A549 (cell line): ENCODE measurements at regions not wholly inside any gene's neighbourhood (a gene's known extent, or its start where the extent isn't known, plus 50 kb on each side); places are given as distances from the start of the nearest gene placed in this dataset.

Experiments used
- ATAC-seq, 2 experiments: fragments of 200-7000 bp in 1 of 2; fragments of >200 bp in 1 of 2; cut with Nextera tagmentation in 1 of 2; cut with Tn5 transposase in 1 of 2; 3 replicates each; pipeline versions ENCODE4 v1.8.0 to v1.9.1; 2018 to 2020; ENCODE audit warnings: mild to moderate bottlenecking in 1 of 2, moderate library complexity in 1 of 2
- CTCF ChIA-PET: fragments of 300-600 bp; sonication (Branson Sonifier 250); formaldehyde crosslinking; extraction: SDS; loops from one replicate; lab custom pipeline; 2021; ENCODE audit warnings: antibody characterized with exemption, inconsistent platforms; lab: Yijun Ruan, JAX
- POLR2A ChIA-PET: fragments of 350-600 bp; formaldehyde crosslinking; extraction: SDS; loops from one replicate; lab custom pipeline; 2021; ENCODE audit warnings: antibody characterized with exemption, inconsistent platforms; lab: Yijun Ruan, JAX
- DNase-seq, 2 experiments: peaks; one replicate each; pipeline versions ENCODE4 v3.0.0 to v3.0.0-alpha.2; 2011 to 2016; ENCODE audit warnings: low read depth in 1 of 2, low spot score in 1 of 2
- FAIRE-seq: peaks from 2 replicates; lab custom pipeline; 2011; peaks lifted over from hg19 to GRCh38; lab: Jason Lieb, UNC
- H3K27ac ChIP-seq, 2 experiments: fragments of >200 bp; sonication (Bioruptor Twin); formaldehyde crosslinking; 3 replicates each; pipeline ENCODE4 v1.5.1; 2016 to 2017
- H3K4me1 ChIP-seq: fragments of >200 bp; sonication (Bioruptor Twin); formaldehyde crosslinking; 3 replicates; pipeline ENCODE4 v1.6.1; 2016
- H3K4me2 ChIP-seq: fragments of >200 bp; sonication (Bioruptor Twin); formaldehyde crosslinking; 3 replicates; pipeline ENCODE4 v1.6.1; 2016
- H3K4me3 ChIP-seq: fragments of >200 bp; sonication (Bioruptor Twin); formaldehyde crosslinking; 3 replicates; pipeline ENCODE4 v1.5.1; 2016
- H3K9me3 ChIP-seq: fragments of >200 bp; sonication (Bioruptor Twin); formaldehyde crosslinking; 3 replicates; pipeline ENCODE4 v1.6.1; 2016
- BCL3 ChIP-seq: fragments of >200 bp; sonication (Bioruptor Twin); formaldehyde crosslinking; IDR thresholded peaks from 3 replicates; pipeline ENCODE4 v1.6.1; 2016
- CBX2 ChIP-seq: fragments of 200-600 bp; sonication (generic); IDR thresholded peaks from 2 replicates; pipeline ENCODE4 v1.6.1; 2016; ENCODE audit warnings: low read depth, mild to moderate bottlenecking, borderline replicate concordance
- CHD2 ChIP-seq: fragments of 150-350 bp; IDR thresholded peaks from 2 replicates; pipeline ENCODE4 v1.6.1; 2014; ENCODE audit warnings: low read length; ENCODE audit not compliant: partially characterized antibody
- E2F6 ChIP-seq: IDR thresholded peaks from 2 replicates; pipeline ENCODE4 v1.6.1; 2012; ENCODE audit warnings: low read depth, borderline replicate concordance
- EHF ChIP-seq: fragments of 250-450 bp; sonication (Bioruptor Pico); IDR thresholded peaks from 2 replicates; pipeline ENCODE4 v1.5.0; 2020; ENCODE audit warnings: mild to moderate bottlenecking
- ELK1 ChIP-seq: fragments of 150-350 bp; IDR thresholded peaks from 2 replicates; pipeline ENCODE4 v1.6.1; 2014; ENCODE audit warnings: low read depth, mild to moderate bottlenecking, low read length
- FOSB ChIP-seq: fragments of 250-450 bp; sonication (Bioruptor Pico); IDR thresholded peaks from 2 replicates; pipeline ENCODE4 v1.5.0; 2020; ENCODE audit warnings: mild to moderate bottlenecking, moderate library complexity
- FOSL2 ChIP-seq, 2 experiments: fragments of 450-650 bp in 1 of 2; fragments of >200 bp in 1 of 2; sonication (Bioruptor Twin) in 1 of 2; formaldehyde crosslinking; IDR thresholded peaks; 2 replicates each; pipeline versions ENCODE4 v1.5.0 to v1.6.1; 2016 to 2020; ENCODE audit warnings: mild to moderate bottlenecking in 1 of 2, moderate library complexity in 1 of 2
- FOXS1 ChIP-seq: fragments of 250-450 bp; sonication (Bioruptor Pico); IDR thresholded peaks from 2 replicates; pipeline ENCODE4 v1.5.0; 2020; ENCODE audit warnings: mild to moderate bottlenecking, moderate library complexity
- GATA3 ChIP-seq: IDR thresholded peaks from 2 replicates; pipeline ENCODE4 v1.6.1; 2012; ENCODE audit warnings: borderline replicate concordance
- HDAC2 ChIP-seq: fragments of 200-600 bp; sonication (generic); IDR thresholded peaks from 2 replicates; pipeline ENCODE4 v1.6.1; 2016
- HOXA7 ChIP-seq: fragments of 250-450 bp; sonication (Bioruptor Pico); IDR thresholded peaks from 2 replicates; pipeline ENCODE4 v1.5.0; 2020; ENCODE audit warnings: mild to moderate bottlenecking, moderate library complexity
- HOXB13 ChIP-seq: fragments of 250-450 bp; sonication (Bioruptor Pico); IDR thresholded peaks from 2 replicates; pipeline ENCODE4 v1.5.0; 2020; ENCODE audit warnings: low read depth, mild to moderate bottlenecking, moderate library complexity
- JUN ChIP-seq, 2 experiments: fragments of >200 bp; sonication (Bioruptor Twin); formaldehyde crosslinking; IDR thresholded peaks; 2 replicates in 1 of 2; 3 replicates in 1 of 2; pipeline ENCODE4 v1.6.1; 2016 to 2017
- MAZ ChIP-seq: fragments of 150-350 bp; IDR thresholded peaks from 2 replicates; pipeline ENCODE4 v1.6.1; 2014; ENCODE audit warnings: antibody characterized with exemption, low read depth, low read length, borderline replicate concordance
- MYC ChIP-seq: IDR thresholded peaks from 2 replicates; pipeline ENCODE4 v1.6.1; 2012; ENCODE audit warnings: mild to moderate bottlenecking, inconsistent platforms, low read length, improper control_type of control experiment, borderline replicate concordance
- PHF8 ChIP-seq: fragments of 200-600 bp; sonication (generic); IDR thresholded peaks from 2 replicates; pipeline ENCODE4 v1.6.1; 2016; ENCODE audit warnings: low read depth, mild to moderate bottlenecking, antibody characterized with exemption, moderate library complexity, borderline replicate concordance
- POLR2A ChIP-seq: IDR thresholded peaks from 2 replicates; pipeline ENCODE4 v1.6.1; 2012; ENCODE audit warnings: mild to moderate bottlenecking, low read length
- RAD21 ChIP-seq, 2 experiments: fragments of >200 bp in 1 of 2; sonication (Bioruptor Twin) in 1 of 2; formaldehyde crosslinking in 1 of 2; IDR thresholded peaks in 1 of 2; conservative IDR thresholded peaks in 1 of 2; 2 replicates in 1 of 2; 3 replicates in 1 of 2; pipeline ENCODE4 v1.6.1; 2012 to 2018; ENCODE audit warnings: inconsistent platforms in 1 of 2
- RFX5 ChIP-seq: fragments of 450-650 bp; IDR thresholded peaks from 2 replicates; pipeline ENCODE4 v1.7.1; 2014; ENCODE audit warnings: antibody characterized with exemption, mild to moderate bottlenecking, moderate library complexity
- RNF2 ChIP-seq: fragments of 200-600 bp; sonication (generic); IDR thresholded peaks from 2 replicates; pipeline ENCODE4 v1.6.1; 2016; ENCODE audit warnings: low read depth, mild to moderate bottlenecking, antibody characterized with exemption, moderate library complexity, borderline replicate concordance
- SREBF2 ChIP-seq: fragments of 450-650 bp; IDR thresholded peaks from 2 replicates; pipeline ENCODE4 v1.6.1; 2014; ENCODE audit warnings: mild to moderate bottlenecking, moderate library complexity
- TP53 ChIP-seq: fragments of 250-450 bp; sonication (Bioruptor Pico); IDR thresholded peaks from 2 replicates; pipeline ENCODE4 v1.5.0; 2021; ENCODE audit warnings: mild to moderate bottlenecking, moderate library complexity
- ZC3H11A ChIP-seq: fragments of 450-650 bp; IDR thresholded peaks from 2 replicates; pipeline ENCODE4 v1.6.1; 2014; ENCODE audit warnings: antibody characterized with exemption, mild to moderate bottlenecking
- ZSCAN20 ChIP-seq: fragments of 250-450 bp; sonication (Bioruptor Pico); IDR thresholded peaks from 2 replicates; pipeline ENCODE4 v1.8.0; 2022; ENCODE audit warnings: mild to moderate bottlenecking, moderate library complexity
- WGBS: methylation state at CpG from one replicate; pipeline ENCODE4 v1.1.6; 2017; ENCODE audit errors: missing lambda C conversion rate; 5-methylcytosine and 5-hydroxymethylcytosine counted together
- TF ChIP-seq, protein P1 (sequence below): fragments of >200 bp; sonication (Bioruptor Twin); formaldehyde crosslinking; IDR thresholded peaks from 2 replicates; pipeline ENCODE4 v1.6.1; 2016

DNA sequence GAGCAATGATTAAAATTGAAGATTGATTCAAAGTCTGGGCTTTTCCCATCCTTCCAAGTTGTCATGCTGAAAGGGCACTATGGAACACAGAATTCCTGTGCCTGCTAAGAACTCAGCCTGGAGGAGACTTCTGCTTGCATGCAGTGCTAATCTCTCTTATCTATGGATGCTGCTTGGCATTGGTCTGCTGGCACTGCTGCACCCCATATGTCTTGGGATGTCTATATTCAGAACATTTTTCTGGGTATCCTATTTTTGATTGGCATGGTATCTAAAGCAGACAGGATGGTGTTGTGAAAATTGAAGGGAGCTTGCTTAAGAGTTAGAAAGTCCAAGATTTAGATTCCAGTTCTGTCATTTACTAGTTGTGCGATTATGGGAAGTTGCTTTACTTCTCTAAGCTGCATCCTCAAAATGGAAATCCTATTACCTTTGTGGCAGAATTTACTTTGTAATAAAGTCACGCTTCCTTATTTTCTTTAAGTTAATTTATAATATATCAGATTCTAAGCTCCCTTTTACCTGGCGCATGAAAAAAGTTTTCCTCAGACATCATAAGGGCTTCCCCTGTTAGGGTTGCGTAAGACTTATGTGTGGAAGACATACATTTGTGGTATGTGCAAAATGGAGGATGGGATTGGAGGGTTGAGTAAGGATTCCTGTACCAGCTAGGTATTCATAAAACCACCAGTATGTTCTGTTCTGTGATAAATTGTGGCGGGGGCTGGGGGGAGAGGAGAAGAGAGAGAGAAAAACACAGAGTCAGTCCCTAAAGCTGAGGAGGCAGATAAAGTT is 254.0 kb downstream of the DMAC1 start:
- ChIA-PET CTCF (no interaction called here), POLR2A (no interaction called here)
- Histone ChIP-seq H3K9me3 (no peaks in the 10 kb centered on the region), H3K4me1 (no peaks in the 10 kb centered on the region), H3K4me2 (no peak overlapping the region), H3K27ac (no peak overlapping the region), H3K4me3 (no peak overlapping the region)
- DNase-seq (no peak), ATAC-seq (no peak), FAIRE-seq (no peak)
- no peak for TF ChIP-seq RAD21 (conservative IDR thresholded peaks at IDR 0.05 in 1 of 2, IDR thresholded peaks at IDR 0.05 in 1 of 2)
- TF ChIP-seq MAZ = no peak
- TF ChIP-seq HOXA7 = no peak
- TF ChIP-seq POLR2A = no peak
- no peak for TF ChIP-seq PHF8
- TF ChIP-seq, protein P1, sequence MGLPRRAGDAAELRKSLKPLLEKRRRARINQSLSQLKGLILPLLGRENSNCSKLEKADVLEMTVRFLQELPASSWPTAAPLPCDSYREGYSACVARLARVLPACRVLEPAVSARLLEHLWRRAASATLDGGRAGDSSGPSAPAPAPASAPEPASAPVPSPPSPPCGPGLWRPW = no peak
- 42% methylated on average over 5 of the region's 5 CpGs for WGBS

DNA sequence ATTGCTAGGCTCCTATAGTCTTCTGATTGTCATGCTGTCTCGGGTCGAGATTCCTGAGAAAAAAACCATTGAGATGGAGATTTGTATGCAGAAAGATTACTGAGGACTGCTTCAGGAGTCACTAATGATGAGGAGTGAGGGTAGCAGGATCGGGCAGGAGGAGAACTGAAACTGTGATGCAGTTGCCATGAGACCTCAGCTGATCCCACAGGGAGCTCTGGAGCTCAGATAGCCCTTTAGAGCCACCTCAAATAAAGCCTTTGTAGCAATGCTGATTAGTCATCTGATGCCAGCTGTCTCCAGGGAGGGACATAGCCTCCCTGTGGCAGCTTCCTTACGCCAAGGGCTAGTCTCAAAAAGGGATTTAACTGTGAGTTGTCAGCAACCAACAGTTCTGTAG is 256.9 kb downstream of the DMAC1 start:
- no peak for ATAC-seq

GRCh38 chr9:7542126-7542525 is 257.5 kb downstream of the DMAC1 start:
- no peaks in the 10 kb centered on the region for H3K4me1 ChIP-seq
- 20% methylated on average over 2 of the region's 2 CpGs for WGBS
- ChIA-PET POLR2A (no interaction called here), CTCF (no interaction called here)
- DNase-seq = no peak
- H3K9me3 ChIP-seq = no peaks in the 10 kb centered on the region
- H3K4me2 ChIP-seq = no peak overlapping the region
- TF ChIP-seq RFX5 (no peak), MYC (no peak), TP53 (CRISPR knock-in tag) (no peak), E2F6 (no peak), HOXA7 (no peak), ZSCAN20 (CRISPR knock-in tag) (no peak), ELK1 (no peak), CBX2 (no peak), HDAC2 (no peak), JUN (IDR thresholded peaks at IDR 0.05) (no peak)
- no peak; a peak in 1 of 6 replicates for ATAC-seq
- no peak overlapping the region for H3K4me3 ChIP-seq
- no peak for FAIRE-seq
- H3K27ac ChIP-seq = no peak overlapping the region

More for the DNA sequence above, 256.9 kb downstream of the DMAC1 start:
- no peak for DNase-seq
- FAIRE-seq = no peak
- 1% methylated on average over 4 of the region's 4 CpGs for WGBS
- no peaks in the 10 kb centered on the region for H3K9me3 ChIP-seq
- no peak overlapping the region for H3K4me2 ChIP-seq
- ChIA-PET CTCF (no interaction called here), POLR2A (no interaction called here)
- no peak overlapping the region for H3K27ac ChIP-seq
- TF ChIP-seq ZC3H11A (no peak), BCL3 (no peak), MYC (no peak), SREBF2 (no peak), FOXS1 (no peak), GATA3 (no peak), MAZ (no peak), RNF2 (no peak), FOSL2 (IDR thresholded peaks at IDR 0.05) (no peak), FOSL2 (CRISPR knock-in tag; IDR thresholded peaks at IDR 0.05) (no peak), EHF (CRISPR knock-in tag) (no peak), CHD2 (no peak), HOXB13 (no peak), CBX2 (no peak), FOSB (CRISPR knock-in tag) (no peak), POLR2A (no peak), ELK1 (no peak)
- no peak overlapping the region for H3K4me3 ChIP-seq
- no peaks in the 10 kb centered on the region for H3K4me1 ChIP-seq
